HEK293T (cell line): ENCODE measurements at regions not wholly inside any gene's neighbourhood (a gene's known extent, or its start where the extent isn't known, plus 50 kb on each side); places are given as distances from the start of the nearest gene placed in this dataset.

Experiments
- CTCF ChIA-PET: fragments of 350-600 bp; formaldehyde crosslinking; extraction: SDS; loops from one replicate; lab custom pipeline; 2021; ENCODE audit warnings: antibody characterized with exemption, inconsistent platforms; lab: Yijun Ruan, JAX
- POLR2A ChIA-PET: fragments of 350-600 bp; formaldehyde crosslinking; extraction: SDS; loops from one replicate; lab custom pipeline; 2020; ENCODE audit warnings: antibody characterized with exemption, inconsistent platforms; lab: Yijun Ruan, JAX
- DNase-seq: peaks from one replicate; pipeline ENCODE4 v3.0.0; 2012; ENCODE audit warnings: mixed read lengths; ENCODE audit errors: extremely low spot score
- ARNT ChIP-seq: fragments of 450-650 bp; IDR thresholded peaks from 2 replicates; pipeline ENCODE4 v1.6.1; 2017; ENCODE audit warnings: mild to moderate bottlenecking
- BHLHE40 ChIP-seq: fragments of 450-650 bp; IDR thresholded peaks from 2 replicates; pipeline ENCODE4 v1.6.1; 2016; ENCODE audit warnings: mild to moderate bottlenecking, moderate library complexity, borderline replicate concordance
- CTBP1 ChIP-seq: fragments of 450-650 bp; IDR thresholded peaks from 2 replicates; pipeline ENCODE4 v1.6.1; 2016; ENCODE audit warnings: borderline replicate concordance
- ELF4 ChIP-seq: fragments of 450-650 bp; IDR thresholded peaks from 2 replicates; pipeline ENCODE4 v1.6.1; 2017; ENCODE audit warnings: antibody characterized with exemption
- FOXA1 ChIP-seq: fragments of 450-650 bp; IDR thresholded peaks from 2 replicates; pipeline ENCODE4 v1.6.1; 2016; ENCODE audit warnings: mild to moderate bottlenecking
- FOXK2 ChIP-seq: fragments of 450-650 bp; IDR thresholded peaks from 2 replicates; pipeline ENCODE4 v1.6.1; 2016; ENCODE audit warnings: mild to moderate bottlenecking
- FOXM1 ChIP-seq: fragments of 450-650 bp; IDR thresholded peaks from 2 replicates; pipeline ENCODE4 v1.6.1; 2017; ENCODE audit warnings: mild to moderate bottlenecking, borderline replicate concordance
- HDGF ChIP-seq: fragments of 450-650 bp; IDR thresholded peaks from 2 replicates; pipeline ENCODE4 v1.6.1; 2017; ENCODE audit warnings: antibody characterized with exemption, borderline replicate concordance
- L3MBTL2 ChIP-seq: fragments of 450-650 bp; conservative IDR thresholded peaks from 2 replicates; pipeline ENCODE4 v1.6.1; 2016; ENCODE audit warnings: mild to moderate bottlenecking
- LEF1 ChIP-seq: fragments of 450-650 bp; IDR thresholded peaks from 2 replicates; pipeline ENCODE4 v1.6.1; 2017; ENCODE audit warnings: mild to moderate bottlenecking, borderline replicate concordance
- NFRKB ChIP-seq: fragments of 450-650 bp; IDR thresholded peaks from 2 replicates; pipeline ENCODE4 v1.6.1; 2016; ENCODE audit warnings: mild to moderate bottlenecking, moderate library complexity
- PKNOX1 ChIP-seq: fragments of 450-650 bp; IDR thresholded peaks from 2 replicates; pipeline ENCODE4 v1.6.1; 2016
- SP1 ChIP-seq: fragments of 450-650 bp; IDR thresholded peaks from 2 replicates; pipeline ENCODE4 v1.6.1; 2017
- SUZ12 ChIP-seq: fragments of 450-650 bp; IDR thresholded peaks from 2 replicates; pipeline ENCODE4 v1.6.1; 2016; ENCODE audit warnings: mild to moderate bottlenecking
- TARDBP ChIP-seq: fragments of 450-650 bp; IDR thresholded peaks from 2 replicates; pipeline ENCODE4 v1.6.1; 2016
- ZNF384 ChIP-seq: fragments of 450-650 bp; IDR thresholded peaks from 2 replicates; pipeline ENCODE4 v1.6.1; 2016

GRCh38 chr9:32706725-32707100 lies 71.2 kb upstream of the TAF1L start:
- POLR2A ChIA-PET = no interaction called here
- CTCF ChIA-PET = no interaction called here
- TF ChIP-seq BHLHE40 (no peak), LEF1 (no peak), SUZ12 (no peak), ARNT (no peak), ELF4 (no peak), ZNF384 (no peak), FOXA1 (no peak), HDGF (no peak), FOXK2 (no peak), CTBP1 (no peak), NFRKB (no peak), PKNOX1 (no peak), L3MBTL2 (no peak), TARDBP (no peak), FOXM1 (no peak), SP1 (no peak)
- DNase-seq = no peak

- ChIA-PET POLR2A (no interaction called here), CTCF (interaction anchor here (0.6 kb wide), 1 partner anchor 901 kb away, joined by 4 read pairs; no protein-coding TSS in a partner anchor)
Measured at GRCh38 chr9:32707326-32707725, 71.9 kb upstream of the TAF1L start.

GRCh38 chr9:32708480-32709150 lies 73.1 kb upstream of the TAF1L start:
- DNase-seq = no peak
- TF ChIP-seq LEF1 (no peak), ELF4 (peak; percentile 64)
- CTCF ChIA-PET = no interaction called here
- POLR2A ChIA-PET = no interaction called here

More at GRCh38 chr9:32707326-32707725, 71.9 kb upstream of the TAF1L start:
- no peak for DNase-seq
- no peak for TF ChIP-seq CTBP1
- TF ChIP-seq TARDBP = no peak
- TF ChIP-seq ZNF384 = no peak
- TF ChIP-seq NFRKB = no peak
- no peak for TF ChIP-seq PKNOX1
- no peak for TF ChIP-seq FOXM1
- no peak for TF ChIP-seq ELF4
- TF ChIP-seq FOXK2 = no peak
- no peak for TF ChIP-seq L3MBTL2
- TF ChIP-seq SP1 = no peak
- TF ChIP-seq LEF1 = no peak
- TF ChIP-seq SUZ12 = no peak
- no peak for TF ChIP-seq BHLHE40
- TF ChIP-seq HDGF = no peak
- TF ChIP-seq FOXA1 = no peak
- no peak for TF ChIP-seq ARNT

- CTCF ChIA-PET = no interaction called here
- no peak for DNase-seq
- TF ChIP-seq FOXM1 (no peak), L3MBTL2 (no peak), CTBP1 (no peak), SUZ12 (no peak), NFRKB (no peak), FOXK2 (no peak), HDGF (no peak), PKNOX1 (no peak), LEF1 (no peak), ARNT (no peak), FOXA1 (no peak), TARDBP (no peak), SP1 (no peak), BHLHE40 (no peak), ELF4 (no peak), ZNF384 (no peak)
- POLR2A ChIA-PET = no interaction called here
Measured at GRCh38 chr9:32709871-32710270, 73.5 kb upstream of the TMEM215 start.

- DNase-seq = no peak
- CTCF ChIA-PET = no interaction called here
Measured at GRCh38 chr9:32716425-32716824, 66.9 kb upstream of the TMEM215 start.

More at GRCh38 chr9:32716425-32716824, 66.9 kb upstream of the TMEM215 start:
- POLR2A ChIA-PET = no interaction called here
- TF ChIP-seq SP1 (no peak), TARDBP (no peak), PKNOX1 (no peak), HDGF (no peak), ARNT (no peak), CTBP1 (no peak), FOXA1 (no peak), ZNF384 (no peak), LEF1 (no peak), BHLHE40 (no peak), ELF4 (no peak), NFRKB (no peak), SUZ12 (no peak), FOXK2 (no peak), FOXM1 (no peak), L3MBTL2 (no peak)
